SK-N-SH (cell line): ENCODE measurements at regions not wholly inside any gene's neighbourhood (a gene's known extent, or its start where the extent isn't known, plus 50 kb on each side); places are given as distances from the start of the nearest gene placed in this dataset.

ENCODE experiments used
- EZH2phosphoT487 ChIP-seq: fragments of 200-600 bp; sonication (generic); IDR thresholded peaks from 2 replicates; pipeline ENCODE4 v1.6.1; 2017; ENCODE audit warnings: low read depth, mixed run types, mild to moderate bottlenecking, antibody characterized with exemption, moderate library complexity, borderline replicate concordance
- FOXJ3 ChIP-seq: sonication (generic); formaldehyde crosslinking; IDR thresholded peaks from 2 replicates; pipeline ENCODE4 v1.5.1; 2020; ENCODE audit warnings: mild to moderate bottlenecking, missing genetic modification reagents
- MAX ChIP-seq: IDR thresholded peaks from 2 replicates; pipeline ENCODE4 v1.4.0; 2012; ENCODE audit warnings: low read depth
- POLR2AphosphoS5 ChIP-seq: IDR thresholded peaks from 2 replicates; pipeline ENCODE4 v1.6.1; 2012; ENCODE audit warnings: low read depth, low read length
- TAF1 ChIP-seq: IDR thresholded peaks from 2 replicates; pipeline ENCODE4 v1.6.1; 2012; ENCODE audit warnings: low read depth, mild to moderate bottlenecking, low read length, moderate library complexity, borderline replicate concordance

GRCh38 chr7:110253093-110253492, 837.8 kb upstream of the LRRN3 start:
- no peak for TF ChIP-seq TAF1
- TF ChIP-seq MAX, result no peak
- no peak for TF ChIP-seq EZH2phosphoT487
- no peak for TF ChIP-seq FOXJ3 (CRISPR knock-in tag)
- no peak for TF ChIP-seq POLR2AphosphoS5
